Astrocyte of the spinal cord (primary cell): ENCODE measurements at regions not wholly inside any gene's neighbourhood (a gene's known extent, or its start where the extent isn't known, plus 50 kb on each side); places are given as distances from the start of the nearest gene placed in this dataset.

Source experiments
- DNase-seq: peaks from one replicate; pipeline ENCODE4 v3.0.0; 2011; ENCODE audit warnings: low read depth, low spot score
- H3K4me3 ChIP-seq: 2 replicates; pipeline ENCODE4 v1.5.1; 2011; ENCODE audit warnings: low read depth, mild to moderate bottlenecking, low read length, moderate library complexity
- in situ Hi-C: cut with HindIII; loops from 2 replicates; pipeline ENCODE4 v1.10.0; 2017; ENCODE audit warnings: low sequenced_read_pairs
- TF ChIP-seq, protein P1 (sequence below): IDR thresholded peaks from 2 replicates; pipeline ENCODE4 v1.5.1; 2012; ENCODE audit warnings: low read depth, mild to moderate bottlenecking, low read length, inconsistent platforms

DNA sequence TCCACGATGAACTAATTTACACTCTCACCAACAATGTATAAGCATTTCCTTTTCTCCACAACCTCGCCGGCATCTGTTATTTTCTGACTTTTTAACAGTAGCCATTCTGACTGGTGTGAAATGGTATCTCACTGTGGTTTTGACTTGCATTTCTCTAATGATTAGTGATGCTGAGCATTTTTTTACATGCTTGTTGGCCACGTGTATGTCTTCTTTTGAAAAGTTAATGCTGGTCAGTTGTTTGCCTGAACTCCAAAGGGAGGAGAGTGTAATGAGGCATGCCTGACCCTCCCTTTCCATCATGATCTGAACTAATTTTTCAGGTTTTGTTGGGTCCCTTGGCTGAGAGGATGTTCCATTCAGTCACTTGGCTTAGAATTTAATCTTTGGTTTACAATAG, 50.7 kb upstream of the SVIL start:
- TF ChIP-seq, protein P1, sequence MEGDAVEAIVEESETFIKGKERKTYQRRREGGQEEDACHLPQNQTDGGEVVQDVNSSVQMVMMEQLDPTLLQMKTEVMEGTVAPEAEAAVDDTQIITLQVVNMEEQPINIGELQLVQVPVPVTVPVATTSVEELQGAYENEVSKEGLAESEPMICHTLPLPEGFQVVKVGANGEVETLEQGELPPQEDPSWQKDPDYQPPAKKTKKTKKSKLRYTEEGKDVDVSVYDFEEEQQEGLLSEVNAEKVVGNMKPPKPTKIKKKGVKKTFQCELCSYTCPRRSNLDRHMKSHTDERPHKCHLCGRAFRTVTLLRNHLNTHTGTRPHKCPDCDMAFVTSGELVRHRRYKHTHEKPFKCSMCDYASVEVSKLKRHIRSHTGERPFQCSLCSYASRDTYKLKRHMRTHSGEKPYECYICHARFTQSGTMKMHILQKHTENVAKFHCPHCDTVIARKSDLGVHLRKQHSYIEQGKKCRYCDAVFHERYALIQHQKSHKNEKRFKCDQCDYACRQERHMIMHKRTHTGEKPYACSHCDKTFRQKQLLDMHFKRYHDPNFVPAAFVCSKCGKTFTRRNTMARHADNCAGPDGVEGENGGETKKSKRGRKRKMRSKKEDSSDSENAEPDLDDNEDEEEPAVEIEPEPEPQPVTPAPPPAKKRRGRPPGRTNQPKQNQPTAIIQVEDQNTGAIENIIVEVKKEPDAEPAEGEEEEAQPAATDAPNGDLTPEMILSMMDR, result no peak
- no peak for DNase-seq
- in situ Hi-C loops, result no loop called here
- H3K4me3 ChIP-seq, result no peak overlapping the region
